Loucy (cell line): ENCODE measurements at regions not wholly inside any gene's neighbourhood (a gene's known extent, or its start where the extent isn't known, plus 50 kb on each side); places are given as distances from the start of the nearest gene placed in this dataset.
"Not testable (repeated sequence)": the region's sequence is repeated elsewhere in the genome, so short reads cannot be mapped to it uniquely, and the experiment has no call there.

Experiments used
- H2AFZ ChIP-seq: fragments of 200-600 bp; sonication (generic); 2 replicates; pipeline ENCODE4 v1.6.0; 2016; ENCODE audit warnings: antibody characterized with exemption, mild to moderate bottlenecking, low read length, moderate library complexity
- H3F3A ChIP-seq: fragments of 200-600 bp; 2 replicates; pipeline ENCODE4 v1.6.0; 2016; ENCODE audit warnings: antibody characterized with exemption, low read depth, mild to moderate bottlenecking
- H3K27me3 ChIP-seq: fragments of 200-600 bp; sonication (generic); 2 replicates; pipeline ENCODE4 v1.6.1; 2014; ENCODE audit warnings: low read length, mild to moderate bottlenecking; ENCODE audit not compliant: insufficient read depth, poor library complexity, severe bottlenecking
- H3K36me3 ChIP-seq: fragments of 200-600 bp; sonication (generic); 2 replicates; pipeline ENCODE4 v1.6.1; 2016; ENCODE audit warnings: low read length; ENCODE audit not compliant: insufficient read depth
- H3K4me1 ChIP-seq: fragments of 200-600 bp; sonication (generic); 2 replicates; pipeline ENCODE4 v1.5.1; 2014; ENCODE audit warnings: low read length, mild to moderate bottlenecking; ENCODE audit not compliant: insufficient read depth, poor library complexity, severe bottlenecking
- H3K4me2 ChIP-seq: fragments of 200-600 bp; sonication (generic); 2 replicates; pipeline ENCODE4 v1.6.0; 2014; ENCODE audit warnings: antibody characterized with exemption, low read length, low read depth, mild to moderate bottlenecking; ENCODE audit not compliant: poor library complexity, severe bottlenecking
- H3K4me3 ChIP-seq: fragments of 200-600 bp; sonication (generic); 2 replicates; pipeline ENCODE4 v1.5.1; 2014; ENCODE audit warnings: low read length, mild to moderate bottlenecking, mixed read lengths; ENCODE audit not compliant: poor library complexity, severe bottlenecking
- H3K79me2 ChIP-seq: fragments of 200-600 bp; sonication (generic); 2 replicates; pipeline ENCODE4 v1.6.1; 2014; ENCODE audit warnings: low read length; ENCODE audit not compliant: insufficient read depth
- H3K9ac ChIP-seq: fragments of 200-600 bp; sonication (generic); 2 replicates; pipeline ENCODE4 v1.6.0; 2014; ENCODE audit warnings: mild to moderate bottlenecking, low read depth, low read length, moderate library complexity; ENCODE audit not compliant: poor library complexity, severe bottlenecking
- H3K9me2 ChIP-seq: fragments of 200-600 bp; sonication (generic); replicated peaks from 2 replicates; pipeline ENCODE4 v1.6.1; 2016; ENCODE audit warnings: low read depth, low read length, mixed read lengths
- H3K9me3 ChIP-seq: fragments of 200-600 bp; sonication (generic); 2 replicates; pipeline ENCODE4 v1.6.1; 2014; ENCODE audit warnings: mild to moderate bottlenecking, antibody characterized with exemption, low read length, low read depth; ENCODE audit not compliant: insufficient read depth
- H4K20me1 ChIP-seq: fragments of 200-600 bp; sonication (generic); 2 replicates; pipeline ENCODE4 v1.6.0; 2014; ENCODE audit warnings: antibody characterized with exemption, low read length, mild to moderate bottlenecking; ENCODE audit not compliant: insufficient read depth, poor library complexity, severe bottlenecking
- EZH2phosphoT487 ChIP-seq: fragments of 200-600 bp; IDR thresholded peaks from 2 replicates; pipeline ENCODE4 v1.6.1; 2018; ENCODE audit warnings: antibody characterized with exemption, mild to moderate bottlenecking, moderate library complexity, borderline replicate concordance
- TF ChIP-seq, protein P1 (sequence below): fragments of 200-600 bp; sonication (generic); conservative IDR thresholded peaks from 2 replicates; pipeline ENCODE4 v1.5.1; 2014; ENCODE audit warnings: mild to moderate bottlenecking, antibody characterized with exemption, low read length

DNA sequence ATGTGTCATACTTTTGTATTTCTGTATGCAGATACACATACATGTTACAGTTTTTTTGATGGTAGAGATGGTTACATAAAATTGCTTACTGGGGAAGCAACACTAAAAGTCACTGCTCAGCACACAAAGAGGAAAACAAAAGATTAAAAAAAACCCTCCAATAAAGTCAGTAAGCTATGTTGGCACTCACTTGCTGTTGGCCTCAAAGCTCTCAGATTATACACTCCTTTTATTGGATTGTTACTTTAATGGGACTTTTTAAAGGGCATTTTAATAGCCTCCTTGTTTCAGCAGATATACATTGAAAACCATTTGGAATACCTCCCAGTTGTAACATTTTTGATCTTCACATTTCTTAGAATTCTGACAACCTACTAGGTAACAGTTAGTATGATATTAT, 222.0 kb upstream of the HHIP start:
- H3F3A ChIP-seq = no peaks in the 10 kb centered on the region
- no peak overlapping the region for H3K9ac ChIP-seq
- no peaks in the 10 kb centered on the region for H3K9me2 ChIP-seq
- H3K4me2 ChIP-seq = no peak overlapping the region
- TF ChIP-seq, protein P1, sequence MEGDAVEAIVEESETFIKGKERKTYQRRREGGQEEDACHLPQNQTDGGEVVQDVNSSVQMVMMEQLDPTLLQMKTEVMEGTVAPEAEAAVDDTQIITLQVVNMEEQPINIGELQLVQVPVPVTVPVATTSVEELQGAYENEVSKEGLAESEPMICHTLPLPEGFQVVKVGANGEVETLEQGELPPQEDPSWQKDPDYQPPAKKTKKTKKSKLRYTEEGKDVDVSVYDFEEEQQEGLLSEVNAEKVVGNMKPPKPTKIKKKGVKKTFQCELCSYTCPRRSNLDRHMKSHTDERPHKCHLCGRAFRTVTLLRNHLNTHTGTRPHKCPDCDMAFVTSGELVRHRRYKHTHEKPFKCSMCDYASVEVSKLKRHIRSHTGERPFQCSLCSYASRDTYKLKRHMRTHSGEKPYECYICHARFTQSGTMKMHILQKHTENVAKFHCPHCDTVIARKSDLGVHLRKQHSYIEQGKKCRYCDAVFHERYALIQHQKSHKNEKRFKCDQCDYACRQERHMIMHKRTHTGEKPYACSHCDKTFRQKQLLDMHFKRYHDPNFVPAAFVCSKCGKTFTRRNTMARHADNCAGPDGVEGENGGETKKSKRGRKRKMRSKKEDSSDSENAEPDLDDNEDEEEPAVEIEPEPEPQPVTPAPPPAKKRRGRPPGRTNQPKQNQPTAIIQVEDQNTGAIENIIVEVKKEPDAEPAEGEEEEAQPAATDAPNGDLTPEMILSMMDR = no peak
- TF ChIP-seq EZH2phosphoT487 = no peak
- H2AFZ ChIP-seq = no peak overlapping the region
- no peaks in the 10 kb centered on the region for H3K36me3 ChIP-seq
- no peaks in the 10 kb centered on the region for H3K79me2 ChIP-seq
- no peak overlapping the region for H3K4me3 ChIP-seq
- peaks cover 3% of the 10 kb centered on the region for H3K4me1 ChIP-seq
- H3K9me3 ChIP-seq = no peaks in the 10 kb centered on the region
- H3K27me3 ChIP-seq = no peaks in the 10 kb centered on the region
- H4K20me1 ChIP-seq = no peaks in the 10 kb centered on the region

DNA sequence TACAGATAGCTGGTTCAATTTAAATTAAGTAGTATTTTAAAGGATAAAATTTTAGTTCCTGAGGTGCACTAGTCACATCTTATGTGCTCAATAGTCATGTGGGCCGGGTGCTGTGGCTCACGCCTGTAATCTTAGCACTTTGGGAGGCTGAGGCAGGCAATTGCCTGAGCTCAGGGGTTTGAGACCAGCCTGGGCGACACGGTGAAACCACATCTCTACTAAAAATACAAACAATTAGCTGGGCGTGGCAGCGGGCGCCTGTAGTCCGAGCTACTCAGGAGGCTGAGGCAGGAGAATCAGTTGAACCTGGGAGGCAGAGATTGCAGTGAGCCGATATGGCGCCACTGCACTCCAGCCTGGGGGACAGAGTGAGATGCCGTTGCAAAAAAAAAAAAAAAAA, 219.9 kb upstream of the HHIP start:
- not testable (repeated sequence) for H3K9me2 ChIP-seq, H3K9me3 ChIP-seq, H3K9ac ChIP-seq, H3K79me2 ChIP-seq, H4K20me1 ChIP-seq, H3K4me1 ChIP-seq, H3K4me3 ChIP-seq, H3K4me2 ChIP-seq, H3K36me3 ChIP-seq, H2AFZ ChIP-seq, H3F3A ChIP-seq, H3K27me3 ChIP-seq

DNA sequence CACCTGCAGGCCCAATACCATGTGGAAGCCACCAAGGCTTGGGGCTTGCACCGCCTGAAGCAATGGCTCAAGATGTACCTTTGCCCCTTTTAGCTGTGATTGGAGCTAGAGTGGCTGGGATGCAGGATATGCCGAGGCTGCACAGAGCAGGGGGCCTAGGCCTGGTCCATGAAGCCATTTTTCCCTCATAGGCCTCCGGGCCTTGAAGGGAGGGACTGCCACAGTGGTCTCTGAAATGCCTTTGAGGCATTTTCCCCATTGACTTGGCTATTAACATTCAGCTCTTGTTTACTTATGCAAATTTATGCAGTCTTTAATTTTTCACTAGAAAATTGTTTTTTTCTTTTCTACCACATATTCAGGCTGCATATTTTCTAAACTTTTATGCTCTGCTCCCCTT, 203.2 kb upstream of the HHIP start:
- peaks cover 7% of the 10 kb centered on the region; the same call in 1 of the 2 replicates for H3K9me3 ChIP-seq
- TF ChIP-seq, protein P1 = no peak
- no peak for TF ChIP-seq EZH2phosphoT487
- no peaks in the 10 kb centered on the region for H3K4me1 ChIP-seq
- no peaks in the 10 kb centered on the region for H3K79me2 ChIP-seq
- H3K36me3 ChIP-seq = no peaks in the 10 kb centered on the region
- H3K27me3 ChIP-seq = no peaks in the 10 kb centered on the region
- H3K9ac ChIP-seq = no peak overlapping the region
- no peaks in the 10 kb centered on the region for H3K9me2 ChIP-seq
- H4K20me1 ChIP-seq = no peaks in the 10 kb centered on the region
- no peak overlapping the region for H3K4me3 ChIP-seq
- no peak overlapping the region for H2AFZ ChIP-seq
- no peak overlapping the region for H3K4me2 ChIP-seq
- H3F3A ChIP-seq = no peaks in the 10 kb centered on the region

DNA sequence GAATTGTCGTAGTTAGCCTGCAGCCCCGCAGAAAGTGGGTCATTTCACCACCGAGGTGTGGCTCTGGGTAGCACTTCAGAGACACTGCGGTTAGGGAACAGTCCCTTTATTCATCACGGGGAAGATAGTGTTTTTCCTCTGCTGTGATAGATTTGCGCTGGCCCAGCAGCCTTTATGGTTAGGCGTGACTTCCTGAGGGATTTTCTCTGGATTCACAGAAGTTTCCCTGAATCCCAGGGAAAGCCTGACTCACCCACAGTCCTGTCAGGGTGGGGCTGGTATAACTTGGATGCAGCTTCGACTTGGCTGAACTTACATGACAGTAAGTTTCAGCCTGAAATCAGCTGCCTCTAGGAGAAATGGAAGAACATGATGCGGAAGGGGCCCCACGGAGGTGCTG, 196.3 kb upstream of the HHIP start:
- H3K4me3 ChIP-seq = no peak overlapping the region
- H3K4me1 ChIP-seq = no peaks in the 10 kb centered on the region
- no peaks in the 10 kb centered on the region for H3K9me3 ChIP-seq
- no peak overlapping the region for H2AFZ ChIP-seq
- H3K79me2 ChIP-seq = no peaks in the 10 kb centered on the region
- no peaks in the 10 kb centered on the region for H3K9me2 ChIP-seq
- H3K27me3 ChIP-seq = no peaks in the 10 kb centered on the region
- no peaks in the 10 kb centered on the region for H3K36me3 ChIP-seq
- no peak overlapping the region for H3K9ac ChIP-seq
- no peaks in the 10 kb centered on the region for H4K20me1 ChIP-seq
- TF ChIP-seq, protein P1 = no peak
- no peak for TF ChIP-seq EZH2phosphoT487
- H3F3A ChIP-seq = no peaks in the 10 kb centered on the region
- H3K4me2 ChIP-seq = no peak overlapping the region
